Stimulated activated CD4-positive, alpha-beta T cell treated with anti-CD3 and anti-CD28 coated beads, Interleukin-4, amount 100 ng/mL, for 1 hour (primary cell): ENCODE measurements at regions not wholly inside any gene's neighbourhood (a gene's known extent, or its start where the extent isn't known, plus 50 kb on each side); places are given as distances from the start of the nearest gene placed in this dataset.

ENCODE experiments used
- DNase-seq: peaks from one replicate; pipeline ENCODE4 v3.0.0-alpha.2; 2020

- no peak for DNase-seq
Observed at GRCh38 chr16:26993511-26993910, 73.2 kb upstream of the C16orf82 start.

GRCh38 chr16:26993963-26994362, 72.8 kb upstream of the C16orf82 start:
- no peak for DNase-seq

- no peak for DNase-seq
Observed at GRCh38 chr16:26995522-26995921, 71.2 kb upstream of the C16orf82 start.

GRCh38 chr16:27005386-27005785, 61.3 kb upstream of the C16orf82 start:
- no peak for DNase-seq
